GM06990 (cell line): ENCODE measurements at regions not wholly inside any gene's neighbourhood (a gene's known extent, or its start where the extent isn't known, plus 50 kb on each side); places are given as distances from the start of the nearest gene placed in this dataset.

Experiments
- DNase-seq: peaks from one replicate; pipeline ENCODE4 v3.0.0-alpha.2; 2011; ENCODE audit not compliant: insufficient read length; ENCODE audit errors: extremely low read depth
- H3K27me3 ChIP-seq: replicated peaks from 2 replicates; pipeline ENCODE4 v1.6.0; 2011; ENCODE audit warnings: low read length; ENCODE audit not compliant: control insufficient read depth, insufficient read depth
- H3K36me3 ChIP-seq: 2 replicates; pipeline ENCODE4 v1.5.1; 2011; ENCODE audit warnings: low read length; ENCODE audit not compliant: control insufficient read depth, insufficient read depth
- H3K4me3 ChIP-seq: replicated peaks from 2 replicates; pipeline ENCODE4 v1.5.1; 2011; ENCODE audit warnings: low read depth, mild to moderate bottlenecking, control low read depth, low read length
- TF ChIP-seq, protein P1 (sequence below): IDR thresholded peaks from 2 replicates; pipeline ENCODE4 v1.5.1; 2011; ENCODE audit warnings: low read length, control low read depth, mild to moderate bottlenecking, inconsistent platforms; ENCODE audit not compliant: insufficient read depth, poor library complexity, severe bottlenecking

DNA sequence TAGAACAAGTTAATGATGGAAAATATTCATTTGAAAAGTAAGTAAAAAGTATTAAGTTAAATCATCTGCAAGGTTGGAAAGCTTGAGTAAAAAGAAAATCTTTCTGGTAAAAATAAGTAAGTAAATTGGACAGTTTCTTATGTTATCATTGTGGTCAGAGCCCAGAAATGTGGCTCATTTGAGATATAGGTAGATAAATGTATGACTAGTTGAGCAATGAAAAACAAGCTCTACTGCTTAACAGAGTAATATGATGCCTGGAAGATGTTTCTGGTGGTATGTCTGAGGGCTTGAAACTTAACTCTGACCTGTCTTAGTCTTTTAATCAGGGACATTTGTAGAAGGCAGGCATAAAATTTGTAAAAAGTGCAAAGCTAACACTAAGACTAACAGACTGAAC is 444.0 kb downstream of the MFSD1 start:
- no peaks in the 10 kb centered on the region for H3K36me3 ChIP-seq
- DNase-seq = no peak
- no peak overlapping the region for H3K4me3 ChIP-seq
- no peaks in the 10 kb centered on the region; the same call in 1 of the 2 replicates for H3K27me3 ChIP-seq
- TF ChIP-seq, protein P1, sequence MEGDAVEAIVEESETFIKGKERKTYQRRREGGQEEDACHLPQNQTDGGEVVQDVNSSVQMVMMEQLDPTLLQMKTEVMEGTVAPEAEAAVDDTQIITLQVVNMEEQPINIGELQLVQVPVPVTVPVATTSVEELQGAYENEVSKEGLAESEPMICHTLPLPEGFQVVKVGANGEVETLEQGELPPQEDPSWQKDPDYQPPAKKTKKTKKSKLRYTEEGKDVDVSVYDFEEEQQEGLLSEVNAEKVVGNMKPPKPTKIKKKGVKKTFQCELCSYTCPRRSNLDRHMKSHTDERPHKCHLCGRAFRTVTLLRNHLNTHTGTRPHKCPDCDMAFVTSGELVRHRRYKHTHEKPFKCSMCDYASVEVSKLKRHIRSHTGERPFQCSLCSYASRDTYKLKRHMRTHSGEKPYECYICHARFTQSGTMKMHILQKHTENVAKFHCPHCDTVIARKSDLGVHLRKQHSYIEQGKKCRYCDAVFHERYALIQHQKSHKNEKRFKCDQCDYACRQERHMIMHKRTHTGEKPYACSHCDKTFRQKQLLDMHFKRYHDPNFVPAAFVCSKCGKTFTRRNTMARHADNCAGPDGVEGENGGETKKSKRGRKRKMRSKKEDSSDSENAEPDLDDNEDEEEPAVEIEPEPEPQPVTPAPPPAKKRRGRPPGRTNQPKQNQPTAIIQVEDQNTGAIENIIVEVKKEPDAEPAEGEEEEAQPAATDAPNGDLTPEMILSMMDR = no peak

DNA sequence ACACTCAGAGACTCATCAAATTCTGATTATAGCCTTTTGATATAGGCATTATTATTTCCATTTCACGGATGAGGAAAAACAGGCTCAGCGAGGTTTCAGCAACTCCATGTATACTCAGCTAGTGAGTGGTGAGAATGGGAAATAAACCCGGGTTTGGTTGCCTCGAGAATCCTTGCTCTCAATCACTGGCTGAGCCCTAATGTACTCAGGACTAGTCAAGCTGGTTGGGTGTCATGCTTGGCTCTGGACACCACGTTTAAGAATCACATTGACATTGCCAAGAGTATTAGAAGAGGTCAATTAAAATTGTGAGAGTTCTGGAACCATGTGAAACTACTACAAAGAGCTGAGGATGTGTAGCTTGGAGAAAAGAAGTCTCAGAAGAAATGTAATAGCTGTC is 444.5 kb downstream of the MFSD1 start:
- no peak overlapping the region for H3K4me3 ChIP-seq

DNA sequence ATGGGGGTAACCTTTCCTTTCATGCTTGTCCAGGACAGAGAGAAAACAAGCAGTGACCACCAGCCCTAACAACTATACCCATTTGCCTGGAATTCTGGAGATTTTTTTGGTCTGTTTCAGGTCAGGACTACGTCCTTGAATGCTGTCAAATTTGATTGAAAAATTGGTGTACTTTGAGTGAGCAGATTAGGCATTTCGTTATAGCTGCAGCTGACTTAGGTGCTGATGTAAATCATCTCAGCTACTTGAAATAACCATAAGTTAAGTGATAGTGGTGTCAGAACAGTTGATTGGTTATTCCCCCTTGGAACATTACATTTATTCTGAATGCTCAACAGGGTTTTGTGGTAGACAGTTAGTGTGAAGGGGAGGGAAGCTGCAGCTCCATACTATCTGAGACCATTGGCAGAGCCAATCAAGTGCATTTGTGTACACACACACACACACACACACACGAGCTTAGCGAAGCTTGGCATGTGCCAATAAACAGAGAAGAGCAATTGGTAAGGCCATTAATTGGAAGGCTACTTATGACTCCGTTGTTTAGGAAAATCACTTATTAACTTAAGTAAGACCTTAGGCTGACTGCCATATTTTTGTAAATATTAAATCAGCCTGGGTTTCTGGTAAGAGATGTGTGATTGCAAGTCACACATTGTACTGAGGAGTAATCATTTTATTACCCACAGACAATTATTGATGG is 447.8 kb downstream of the MFSD1 start:
- Histone ChIP-seq H3K27me3 (no peaks in the 10 kb centered on the region; the same call in none of the 2 replicates), H3K4me3 (no peak overlapping the region), H3K36me3 (no peaks in the 10 kb centered on the region)
- no peak for DNase-seq
- TF ChIP-seq, protein P1 = no peak

More for the DNA sequence above, 444.5 kb downstream of the MFSD1 start:
- no peaks in the 10 kb centered on the region for H3K36me3 ChIP-seq
- TF ChIP-seq, protein P1 = no peak
- no peaks in the 10 kb centered on the region; the same call in 1 of the 2 replicates for H3K27me3 ChIP-seq
- no peak for DNase-seq

DNA sequence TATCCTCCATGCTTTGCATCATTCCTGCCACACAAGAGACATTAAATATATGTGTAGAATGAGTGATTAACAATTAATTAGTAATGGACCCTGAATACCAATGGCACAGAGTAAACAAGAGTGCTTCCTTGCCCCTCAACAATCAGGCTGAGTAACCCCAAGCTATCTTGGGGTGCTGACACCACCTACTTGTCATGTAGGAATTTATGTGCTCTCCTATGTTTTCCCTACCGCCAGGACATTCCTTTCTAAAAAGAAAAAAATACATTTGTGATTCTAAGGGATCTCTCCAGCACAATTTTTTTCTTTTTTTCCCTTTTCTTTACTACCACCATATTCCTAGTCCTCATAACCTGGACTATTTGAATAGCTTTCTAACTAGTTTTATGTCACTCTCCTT is 449.1 kb downstream of the MFSD1 start:
- TF ChIP-seq, protein P1 = no peak
- no peak for DNase-seq
- no peak overlapping the region for H3K4me3 ChIP-seq
- H3K27me3 ChIP-seq = no peaks in the 10 kb centered on the region; the same call in none of the 2 replicates
- H3K36me3 ChIP-seq = no peaks in the 10 kb centered on the region

DNA sequence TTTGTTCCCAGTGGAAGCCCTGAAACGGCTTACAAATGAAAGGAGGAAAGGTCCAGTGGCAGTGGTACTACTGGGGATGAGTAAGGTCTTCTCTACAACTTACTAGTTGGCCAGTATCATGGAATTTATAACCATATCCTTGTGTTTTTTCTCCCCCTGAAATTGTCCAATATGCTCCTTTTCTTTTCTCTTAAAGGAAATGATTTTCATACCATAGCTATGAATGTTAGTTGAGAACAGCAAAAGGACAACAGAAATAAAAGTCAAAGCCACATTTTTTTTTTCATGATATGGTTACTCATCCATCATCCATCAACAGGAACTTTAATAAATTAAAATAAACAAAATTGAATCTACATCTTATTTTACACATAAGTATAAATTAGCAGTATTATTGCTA is 450.4 kb downstream of the MFSD1 start:
- no peak overlapping the region for H3K4me3 ChIP-seq
- TF ChIP-seq, protein P1 = no peak
- H3K27me3 ChIP-seq = no peaks in the 10 kb centered on the region; the same call in none of the 2 replicates
- H3K36me3 ChIP-seq = no peaks in the 10 kb centered on the region
- no peak for DNase-seq
